A549 (cell line): ENCODE measurements at regions not wholly inside any gene's neighbourhood (a gene's known extent, or its start where the extent isn't known, plus 50 kb on each side); places are given as distances from the start of the nearest gene placed in this dataset.

Experiments used
- CEBPB ChIP-seq, 2 experiments: fragments of >200 bp in 1 of 2; sonication (Bioruptor Twin) in 1 of 2; formaldehyde crosslinking in 1 of 2; IDR thresholded peaks; 2 replicates each; pipeline ENCODE4 v1.6.1; 2012 to 2016
- CTCF ChIP-seq: fragments of >200 bp; sonication (Bioruptor Twin); formaldehyde crosslinking; IDR thresholded peaks from 3 replicates; pipeline ENCODE4 v1.5.1; 2016
- NR3C1 ChIP-seq: fragments of >200 bp; sonication (Bioruptor Twin); formaldehyde crosslinking; IDR thresholded peaks from 3 replicates; pipeline ENCODE4 v1.6.1; 2017

- TF ChIP-seq CTCF (no peak), NR3C1 (no peak), CEBPB (IDR thresholded peaks at IDR 0.05) (no peak)
Measured at GRCh38 chr5:163916861-163917260, 411.4 kb downstream of the MAT2B start.
